ENCODE measurements at regions not wholly inside any gene's neighbourhood (a gene's known extent, or its start where the extent isn't known, plus 50 kb on each side); places are given as distances from the start of the nearest gene placed in this dataset.

DNA sequence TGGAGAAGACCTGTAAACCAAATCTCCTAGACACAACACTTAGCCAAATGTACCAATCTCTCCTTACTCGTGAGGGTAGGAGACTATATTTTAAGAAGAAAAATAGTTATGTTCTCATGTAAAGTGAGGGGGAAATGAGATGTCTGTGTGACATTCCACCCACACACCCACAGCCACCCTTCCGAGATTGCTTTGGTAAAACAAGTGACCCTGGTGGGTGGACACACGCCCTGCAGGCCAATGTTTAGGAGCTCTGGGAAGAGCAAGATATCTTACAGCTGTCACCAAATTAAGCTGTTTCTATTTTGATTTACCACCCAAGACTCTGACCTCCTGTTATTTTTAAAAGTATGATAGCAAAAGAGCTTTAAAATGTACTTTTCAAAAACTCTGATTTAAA, 147.2 kb upstream of the PFKP start:
- Histone ChIP-seq H3K27me3 (ENCODE audit: insufficient read depth, poor library complexity, severe bottlenecking) (peaks cover 4% of the 10 kb centered on the region), H3K9me3 (ENCODE audit: severe bottlenecking) (no peaks in the 10 kb centered on the region), H3K36me3 (ENCODE audit: low read depth) (no peaks in the 10 kb centered on the region), H3K27ac (ENCODE audit: poor library complexity, severe bottlenecking) (no peak overlapping the region), H3K4me1 (ENCODE audit: insufficient read depth, poor library complexity, severe bottlenecking) (no peaks in the 10 kb centered on the region), H3K4me3 (ENCODE audit: severe bottlenecking) (no peak overlapping the region)
- ATAC-seq (ENCODE audit: low read depth), result no peak
- DNase-seq (ENCODE audit: low spot score), result no peak
- TF ChIP-seq, protein P1, sequence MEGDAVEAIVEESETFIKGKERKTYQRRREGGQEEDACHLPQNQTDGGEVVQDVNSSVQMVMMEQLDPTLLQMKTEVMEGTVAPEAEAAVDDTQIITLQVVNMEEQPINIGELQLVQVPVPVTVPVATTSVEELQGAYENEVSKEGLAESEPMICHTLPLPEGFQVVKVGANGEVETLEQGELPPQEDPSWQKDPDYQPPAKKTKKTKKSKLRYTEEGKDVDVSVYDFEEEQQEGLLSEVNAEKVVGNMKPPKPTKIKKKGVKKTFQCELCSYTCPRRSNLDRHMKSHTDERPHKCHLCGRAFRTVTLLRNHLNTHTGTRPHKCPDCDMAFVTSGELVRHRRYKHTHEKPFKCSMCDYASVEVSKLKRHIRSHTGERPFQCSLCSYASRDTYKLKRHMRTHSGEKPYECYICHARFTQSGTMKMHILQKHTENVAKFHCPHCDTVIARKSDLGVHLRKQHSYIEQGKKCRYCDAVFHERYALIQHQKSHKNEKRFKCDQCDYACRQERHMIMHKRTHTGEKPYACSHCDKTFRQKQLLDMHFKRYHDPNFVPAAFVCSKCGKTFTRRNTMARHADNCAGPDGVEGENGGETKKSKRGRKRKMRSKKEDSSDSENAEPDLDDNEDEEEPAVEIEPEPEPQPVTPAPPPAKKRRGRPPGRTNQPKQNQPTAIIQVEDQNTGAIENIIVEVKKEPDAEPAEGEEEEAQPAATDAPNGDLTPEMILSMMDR (IDR thresholded peaks at IDR 0.05; ENCODE audit: poor library complexity, severe bottlenecking), result no peak

DNA sequence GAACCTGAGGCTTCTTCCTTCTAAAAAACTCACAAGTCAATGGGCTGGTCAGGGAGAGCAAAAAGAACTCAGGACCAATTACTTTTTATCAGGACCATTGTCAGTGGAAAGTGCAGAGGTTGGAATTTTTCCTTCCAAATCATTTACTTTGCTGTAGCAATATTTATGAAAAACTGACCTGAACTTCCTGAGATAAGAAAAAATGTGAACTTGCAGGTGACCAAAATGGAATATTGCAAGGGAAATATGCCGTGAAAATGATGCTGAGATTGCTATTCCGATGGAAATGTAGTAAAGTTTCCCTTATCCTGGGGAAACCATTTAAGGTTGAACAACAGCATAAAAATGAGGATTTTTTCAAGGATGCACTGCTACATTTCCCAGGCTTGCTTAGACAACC, 148.3 kb upstream of the PFKP start:
- TF ChIP-seq, protein P1 (IDR thresholded peaks at IDR 0.05; ENCODE audit: poor library complexity, severe bottlenecking), result no peak
- DNase-seq (ENCODE audit: low spot score) (no peak), ATAC-seq (ENCODE audit: low read depth) (no peak)
- no peaks in the 10 kb centered on the region for H3K9me3 ChIP-seq (ENCODE audit: severe bottlenecking)
- no peak overlapping the region for H3K27ac ChIP-seq (ENCODE audit: poor library complexity, severe bottlenecking)
- no peaks in the 10 kb centered on the region for H3K4me1 ChIP-seq (ENCODE audit: insufficient read depth, poor library complexity, severe bottlenecking)
- no peak overlapping the region for H3K4me3 ChIP-seq (ENCODE audit: severe bottlenecking)
- no peaks in the 10 kb centered on the region for H3K36me3 ChIP-seq (ENCODE audit: low read depth)
- peaks cover 4% of the 10 kb centered on the region for H3K27me3 ChIP-seq (ENCODE audit: insufficient read depth, poor library complexity, severe bottlenecking)

DNA sequence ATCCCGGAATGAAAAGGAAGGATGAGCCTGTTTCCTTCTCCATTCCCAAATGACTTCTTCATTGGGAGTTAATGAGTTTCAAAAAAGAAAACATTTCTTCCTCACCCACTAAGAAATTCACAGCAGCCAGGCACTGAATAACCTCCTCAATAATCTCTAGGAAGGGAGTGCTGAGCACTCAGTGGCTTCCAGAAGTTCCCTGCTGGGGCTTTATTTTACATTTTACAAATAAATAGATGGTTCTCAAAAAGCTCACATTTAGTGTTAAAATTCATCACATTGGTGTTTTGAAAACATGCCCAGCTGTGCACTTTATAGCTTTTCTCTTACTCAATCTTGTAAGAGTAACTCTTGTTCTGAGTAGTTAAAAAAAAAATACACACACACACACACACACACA, 148.9 kb upstream of the PFKP start:
- no peak overlapping the region for H3K4me3 ChIP-seq (ENCODE audit: severe bottlenecking)
- ATAC-seq (ENCODE audit: low read depth) (no peak), DNase-seq (ENCODE audit: low spot score) (no peak)
- H3K4me1 ChIP-seq (ENCODE audit: insufficient read depth, poor library complexity, severe bottlenecking), result no peaks in the 10 kb centered on the region
- H3K27ac ChIP-seq (ENCODE audit: poor library complexity, severe bottlenecking), result no peak overlapping the region
- TF ChIP-seq, protein P1 (IDR thresholded peaks at IDR 0.05; ENCODE audit: poor library complexity, severe bottlenecking), result no peak
- H3K27me3 ChIP-seq (ENCODE audit: insufficient read depth, poor library complexity, severe bottlenecking), result peaks cover 4% of the 10 kb centered on the region
- no peaks in the 10 kb centered on the region for H3K36me3 ChIP-seq (ENCODE audit: low read depth)
- H3K9me3 ChIP-seq (ENCODE audit: severe bottlenecking), result no peaks in the 10 kb centered on the region

DNA sequence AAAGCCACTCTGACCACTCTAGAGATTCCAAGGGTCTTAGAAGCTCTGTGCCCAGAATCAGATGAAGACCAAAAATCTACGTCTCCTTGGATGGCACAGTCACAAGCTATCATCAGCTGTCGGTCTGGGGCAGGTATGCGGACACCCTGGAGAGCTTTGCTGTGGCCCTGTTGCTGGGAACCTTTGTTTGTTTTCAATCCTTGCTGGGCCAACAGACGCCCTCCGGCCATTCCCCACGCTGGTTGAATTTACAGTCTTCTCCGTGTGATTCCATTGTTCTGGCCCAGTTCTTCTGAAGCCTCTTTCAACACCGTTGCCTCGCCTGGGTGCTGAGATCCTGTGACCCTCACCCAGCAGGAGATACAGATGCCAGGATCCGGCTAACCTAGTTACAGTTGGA, 149.4 kb upstream of the PFKP start:
- DNase-seq (ENCODE audit: low spot score) (no peak), ATAC-seq (ENCODE audit: low read depth) (no peak)
- Histone ChIP-seq H3K4me1 (ENCODE audit: insufficient read depth, poor library complexity, severe bottlenecking) (no peaks in the 10 kb centered on the region), H3K9me3 (ENCODE audit: severe bottlenecking) (no peaks in the 10 kb centered on the region), H3K4me3 (ENCODE audit: severe bottlenecking) (no peak overlapping the region), H3K36me3 (ENCODE audit: low read depth) (no peaks in the 10 kb centered on the region), H3K27me3 (ENCODE audit: insufficient read depth, poor library complexity, severe bottlenecking) (peaks cover 7% of the 10 kb centered on the region), H3K27ac (ENCODE audit: poor library complexity, severe bottlenecking) (no peak overlapping the region)
- TF ChIP-seq, protein P1 (IDR thresholded peaks at IDR 0.05; ENCODE audit: poor library complexity, severe bottlenecking), result no peak

DNA sequence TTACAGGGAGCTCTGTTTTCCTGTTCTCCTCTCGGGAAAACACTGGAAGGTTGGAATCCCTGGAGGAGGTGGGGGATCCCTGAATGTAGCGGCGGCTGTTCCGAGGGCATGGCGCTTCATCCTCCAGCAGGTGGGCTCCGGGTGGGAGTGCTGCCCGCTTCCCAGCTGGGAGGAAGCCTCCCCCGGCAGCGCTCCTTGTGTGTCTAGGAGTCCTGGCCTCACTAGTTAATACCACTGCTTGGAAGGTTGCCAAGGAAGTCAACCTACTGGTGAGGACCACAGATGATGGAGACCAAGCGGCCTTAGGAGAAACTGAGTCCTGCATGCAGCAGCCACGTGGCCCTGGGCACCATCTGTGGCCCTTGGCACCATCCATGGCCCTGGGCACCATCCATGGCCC, 151.9 kb upstream of the PFKP start:
- H3K4me3 ChIP-seq (ENCODE audit: severe bottlenecking), result no peak overlapping the region
- H3K27ac ChIP-seq (ENCODE audit: poor library complexity, severe bottlenecking), result no peak overlapping the region
- no peak for DNase-seq (ENCODE audit: low spot score)
- H3K9me3 ChIP-seq (ENCODE audit: severe bottlenecking), result no peaks in the 10 kb centered on the region
- no peaks in the 10 kb centered on the region for H3K36me3 ChIP-seq (ENCODE audit: low read depth)
- H3K27me3 ChIP-seq (ENCODE audit: insufficient read depth, poor library complexity, severe bottlenecking), result peaks cover 7% of the 10 kb centered on the region
- ATAC-seq (ENCODE audit: low read depth), result no peak
- no peaks in the 10 kb centered on the region for H3K4me1 ChIP-seq (ENCODE audit: insufficient read depth, poor library complexity, severe bottlenecking)
- TF ChIP-seq, protein P1 (IDR thresholded peaks at IDR 0.05; ENCODE audit: poor library complexity, severe bottlenecking), result no peak

All from RWPE2 (cell line).